ENCODE measurements at regions not wholly inside any gene's neighbourhood (a gene's known extent, or its start where the extent isn't known, plus 50 kb on each side); places are given as distances from the start of the nearest gene placed in this dataset.

GRCh38 chr10:114723361-114723760 is 65.3 kb upstream of the ABLIM1 start (continued):
- TF ChIP-seq ZNF462 (CRISPR knock-in tag; IDR thresholded peaks at IDR 0.05): no peak
- TF ChIP-seq NANOG (IDR thresholded peaks at IDR 0.05; ENCODE audit: borderline replicate concordance): no peak
- TF ChIP-seq ZNF331 (CRISPR knock-in tag; IDR thresholded peaks at IDR 0.05; ENCODE audit: low read depth): no peak
- no peak for TF ChIP-seq ETS1 (IDR thresholded peaks at IDR 0.05)
- no peak for TF ChIP-seq EZH2phosphoT487 (IDR thresholded peaks at IDR 0.05; ENCODE audit: unreplicated experiment)
- no peak for TF ChIP-seq CTCF (conservative IDR thresholded peaks at IDR 0.05; ENCODE audit: low read depth in 2 of 2)
- no peak for TF ChIP-seq POLR2AphosphoS5 (IDR thresholded peaks at IDR 0.05; ENCODE audit: low read depth)
- no peak for TF ChIP-seq EZH2 (IDR thresholded peaks at IDR 0.05; ENCODE audit: low read depth, unreplicated experiment)
- no peak for TF ChIP-seq JUNB (IDR thresholded peaks at IDR 0.05; ENCODE audit: unreplicated experiment)
